ENCODE measurements at regions not wholly inside any gene's neighbourhood (a gene's known extent, or its start where the extent isn't known, plus 50 kb on each side); places are given as distances from the start of the nearest gene placed in this dataset.

- in situ Hi-C loops (cut with HindIII; ENCODE audit: low pct_unique_long_range_greater_than_20kb, low sequenced_read_pairs): no loop called here
- DNase-seq (ENCODE audit: low read depth, low spot score): no peak
Observed at GRCh38 chr4:188270273-188271069, 131.2 kb downstream of the TRIML1 start.

DNA sequence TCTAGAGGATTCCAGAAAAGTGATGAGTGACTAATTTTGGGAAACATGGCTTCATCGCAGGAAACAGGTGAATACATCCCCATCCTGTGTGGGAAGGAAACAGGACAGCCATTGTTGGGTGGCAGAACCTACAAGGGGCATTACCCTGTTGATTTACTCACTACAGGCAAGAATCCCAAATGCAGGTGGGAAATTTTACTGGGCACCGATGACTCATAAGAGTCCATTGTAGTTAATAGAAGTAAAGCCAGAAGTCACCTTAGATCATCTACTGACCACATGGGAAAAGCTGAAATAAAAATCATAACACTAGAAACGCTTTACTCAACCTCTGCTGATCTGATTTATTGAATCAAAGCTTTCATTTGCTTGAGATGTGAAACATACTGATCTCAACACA is 136.4 kb downstream of the TRIML1 start:
- DNase-seq (ENCODE audit: low read depth, low spot score): no peak

DNA sequence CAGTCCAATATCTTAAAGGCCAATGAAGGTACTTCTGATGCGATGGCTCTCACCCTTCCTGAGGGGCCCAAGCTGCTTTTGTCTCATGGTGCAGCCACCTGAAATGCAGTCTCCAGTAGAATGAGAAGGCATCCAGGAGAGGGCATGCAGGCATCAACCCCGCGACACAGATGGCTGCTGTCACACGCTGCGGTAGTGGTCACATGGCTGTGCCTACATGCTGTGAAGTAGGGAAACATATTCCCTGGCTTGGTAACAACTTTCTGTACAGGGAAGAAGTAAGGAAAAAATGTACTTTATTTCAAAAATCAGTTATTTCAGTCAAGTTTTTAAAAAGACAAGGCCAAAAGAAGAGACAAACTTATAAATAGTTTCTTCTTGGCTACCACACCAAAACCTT is 139.9 kb downstream of the TRIML1 start:
- in situ Hi-C loops (cut with HindIII; ENCODE audit: low pct_unique_long_range_greater_than_20kb, low sequenced_read_pairs): no loop called here
- DNase-seq (ENCODE audit: low read depth, low spot score): no peak

More for the DNA sequence above, 136.4 kb downstream of the TRIML1 start:
- in situ Hi-C loops (cut with HindIII; ENCODE audit: low pct_unique_long_range_greater_than_20kb, low sequenced_read_pairs): no loop called here

DNA sequence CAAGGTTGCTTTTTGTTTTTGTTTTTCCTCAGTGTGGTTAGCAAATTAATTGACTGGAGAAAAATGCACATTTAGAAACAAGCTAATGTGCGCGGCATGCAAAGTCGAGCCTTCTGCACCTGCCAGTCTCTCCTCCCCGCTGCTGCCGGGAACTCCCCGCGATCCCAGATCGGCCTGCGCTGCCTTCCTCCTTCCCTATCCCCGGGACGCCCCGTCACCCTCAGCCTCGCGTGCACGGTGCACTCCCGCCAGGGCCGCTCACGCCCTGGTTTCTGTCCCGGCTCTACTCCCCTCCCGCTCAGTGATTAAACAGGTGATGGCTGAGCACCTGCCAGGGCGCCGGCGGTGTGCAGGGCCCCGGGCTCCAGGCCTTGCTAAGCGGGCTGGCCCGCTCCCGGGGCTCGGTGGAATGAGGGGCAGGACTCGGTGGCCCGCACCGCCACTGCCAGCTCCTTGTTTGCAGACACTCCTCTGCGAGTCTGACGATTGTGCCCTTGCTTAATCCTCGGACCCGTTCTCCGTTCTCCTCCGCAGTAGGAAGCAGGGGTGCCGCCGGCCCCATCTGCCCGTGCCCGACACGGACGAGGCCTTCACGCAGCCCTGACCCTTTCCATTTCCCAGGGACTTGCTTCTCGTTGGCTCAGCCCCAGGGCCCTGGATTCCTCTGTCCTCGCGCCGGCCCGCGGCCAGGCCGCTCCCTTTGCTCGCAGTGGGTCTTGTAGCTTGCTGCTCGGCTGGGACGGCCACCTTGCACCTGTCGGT is 143.4 kb downstream of the TRIML1 start:
- no peak for DNase-seq (ENCODE audit: low read depth, low spot score)

GRCh38 chr4:188287169-188287894 is 148.1 kb downstream of the TRIML1 start:
- in situ Hi-C loops (cut with HindIII; ENCODE audit: low pct_unique_long_range_greater_than_20kb, low sequenced_read_pairs): no loop called here
- no peak for DNase-seq (ENCODE audit: low read depth, low spot score)

More for the DNA sequence above, 143.4 kb downstream of the TRIML1 start:
- in situ Hi-C loops (cut with HindIII; ENCODE audit: low pct_unique_long_range_greater_than_20kb, low sequenced_read_pairs): no loop called here

- in situ Hi-C loops (cut with HindIII; ENCODE audit: low pct_unique_long_range_greater_than_20kb, low sequenced_read_pairs): no loop called here
Observed at GRCh38 chr4:188289531-188290125, 150.4 kb downstream of the TRIML1 start.

DNA sequence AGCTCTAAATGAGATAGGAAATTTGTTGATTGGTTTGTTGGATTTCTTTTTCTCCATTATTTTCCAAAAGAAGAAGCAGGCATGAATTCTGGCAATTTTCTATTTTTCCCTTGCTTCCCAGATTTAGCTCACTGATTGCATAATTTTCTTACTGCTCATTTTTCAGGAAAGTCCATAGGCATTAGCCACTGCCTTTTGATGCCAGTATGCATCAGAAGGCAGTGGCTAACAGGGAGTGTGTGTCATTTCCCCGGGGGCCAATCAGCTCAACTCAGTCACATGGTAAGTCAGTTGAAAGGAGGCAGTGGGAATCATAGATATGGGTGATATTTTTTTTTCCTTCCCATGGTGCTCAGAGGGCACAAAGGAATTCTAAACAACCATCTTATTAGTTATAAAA is 156.7 kb downstream of the TRIML1 start:
- in situ Hi-C loops (cut with HindIII; ENCODE audit: low pct_unique_long_range_greater_than_20kb, low sequenced_read_pairs): no loop called here
- peak; percentile 55 for DNase-seq (ENCODE audit: low read depth, low spot score)

More at GRCh38 chr4:188289531-188290125, 150.4 kb downstream of the TRIML1 start:
- DNase-seq (ENCODE audit: low read depth, low spot score): no peak

- DNase-seq (ENCODE audit: low read depth, low spot score): no peak
- in situ Hi-C loops (cut with HindIII; ENCODE audit: low pct_unique_long_range_greater_than_20kb, low sequenced_read_pairs): no loop called here
Observed at GRCh38 chr4:188296331-188296730, 157.1 kb downstream of the TRIML1 start.

DNA sequence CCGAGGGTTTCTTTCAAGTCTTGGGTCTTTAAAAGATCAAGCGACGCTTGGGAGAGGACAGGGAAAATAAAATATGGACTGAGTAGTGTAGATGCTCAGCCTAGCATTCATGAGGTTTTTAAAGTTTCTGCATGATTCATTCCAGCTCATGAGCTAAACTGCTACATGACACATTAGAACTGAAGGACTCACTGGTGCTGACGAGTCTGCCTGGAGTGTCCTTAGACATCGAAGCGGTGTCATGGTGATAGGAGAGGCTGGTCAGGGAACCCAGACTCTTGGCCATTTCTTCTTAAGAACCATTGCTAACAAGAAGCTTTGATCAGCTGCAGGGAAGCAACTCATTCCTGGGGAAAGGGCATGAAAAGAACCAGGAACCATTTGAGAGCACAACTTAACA is 158.6 kb downstream of the TRIML1 start:
- in situ Hi-C loops (cut with HindIII; ENCODE audit: low pct_unique_long_range_greater_than_20kb, low sequenced_read_pairs): no loop called here
- DNase-seq (ENCODE audit: low read depth, low spot score): no peak

GRCh38 chr4:188299161-188299560 is 159.9 kb downstream of the TRIML1 start:
- DNase-seq (ENCODE audit: low read depth, low spot score): no peak
- in situ Hi-C loops (cut with HindIII; ENCODE audit: low pct_unique_long_range_greater_than_20kb, low sequenced_read_pairs): no loop called here

GRCh38 chr4:188300385-188300784 is 161.1 kb downstream of the TRIML1 start:
- DNase-seq (ENCODE audit: low read depth, low spot score): no peak
- in situ Hi-C loops (cut with HindIII; ENCODE audit: low pct_unique_long_range_greater_than_20kb, low sequenced_read_pairs): no loop called here

GRCh38 chr4:188305690-188306089 is 166.4 kb downstream of the TRIML1 start:
- in situ Hi-C loops (cut with HindIII; ENCODE audit: low pct_unique_long_range_greater_than_20kb, low sequenced_read_pairs): no loop called here
- no peak for DNase-seq (ENCODE audit: low read depth, low spot score)

DNA sequence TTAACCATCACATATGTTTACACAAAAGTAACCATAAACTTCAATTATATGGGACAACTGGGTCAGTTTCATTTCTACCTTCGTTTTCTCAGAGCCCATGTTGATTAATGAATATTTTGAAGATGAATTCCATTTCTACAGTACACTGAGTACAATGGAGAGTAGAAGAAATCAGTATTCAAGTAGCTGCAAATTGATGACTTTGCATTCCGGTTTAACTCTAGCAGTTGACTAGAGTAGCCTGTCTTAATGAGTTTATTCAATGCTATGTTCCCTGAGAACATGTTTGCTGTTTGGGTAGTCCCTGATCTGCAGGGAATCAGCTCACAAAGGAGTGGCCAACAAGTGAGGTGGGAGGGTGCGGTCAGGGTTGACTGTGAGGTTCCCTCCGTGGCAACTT is 168.3 kb downstream of the TRIML1 start:
- in situ Hi-C loops (cut with HindIII; ENCODE audit: low pct_unique_long_range_greater_than_20kb, low sequenced_read_pairs): no loop called here

GRCh38 chr4:188308142-188308541 is 168.9 kb downstream of the TRIML1 start:
- DNase-seq (ENCODE audit: low read depth, low spot score): no peak
- in situ Hi-C loops (cut with HindIII; ENCODE audit: low pct_unique_long_range_greater_than_20kb, low sequenced_read_pairs): no loop called here

More for the DNA sequence above, 168.3 kb downstream of the TRIML1 start:
- no peak for DNase-seq (ENCODE audit: low read depth, low spot score)

DNA sequence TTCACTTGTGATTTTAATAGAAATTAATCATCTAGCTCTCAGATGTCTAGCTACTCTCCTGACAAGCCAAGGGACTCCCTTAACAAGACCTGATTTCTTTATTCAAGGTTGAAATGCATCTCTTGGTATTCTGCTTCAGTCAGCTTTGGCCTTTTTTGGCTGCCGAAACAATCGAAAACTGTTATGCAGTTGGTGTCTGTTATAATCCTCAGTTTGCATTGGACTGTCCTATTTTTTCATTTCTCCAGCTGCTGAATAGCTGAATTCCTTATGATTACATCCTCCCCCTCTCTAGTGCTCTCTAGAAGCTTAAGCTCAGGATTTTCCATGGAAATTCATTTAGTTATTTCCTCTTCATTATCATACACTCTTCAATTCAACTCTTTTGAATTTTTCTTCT is 177.2 kb downstream of the TRIML1 start:
- in situ Hi-C loops (cut with HindIII; ENCODE audit: low pct_unique_long_range_greater_than_20kb, low sequenced_read_pairs): no loop called here
- DNase-seq (ENCODE audit: low read depth, low spot score): no peak

DNA sequence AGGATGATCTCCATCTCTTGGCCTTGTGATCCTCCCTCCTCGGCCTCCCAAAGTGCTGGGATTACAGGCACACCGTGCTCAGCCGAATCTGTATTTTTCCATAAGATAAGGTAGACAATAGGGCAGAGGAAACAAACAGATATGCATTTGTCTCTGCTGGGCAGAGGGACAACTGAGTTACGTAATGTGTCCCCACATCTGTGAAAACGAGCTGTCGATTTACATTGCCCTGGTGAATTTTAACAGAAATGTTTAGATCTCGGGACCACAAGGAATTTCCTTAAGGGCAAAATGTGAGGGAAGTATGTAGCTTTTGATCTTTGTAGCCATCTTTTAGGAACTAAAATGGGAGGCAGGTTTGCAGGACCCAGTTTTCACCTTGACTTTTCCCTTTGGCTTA is 189.7 kb downstream of the TRIML1 start:
- in situ Hi-C loops (cut with HindIII; ENCODE audit: low pct_unique_long_range_greater_than_20kb, low sequenced_read_pairs): no loop called here
- DNase-seq (ENCODE audit: low read depth, low spot score): no peak

DNA sequence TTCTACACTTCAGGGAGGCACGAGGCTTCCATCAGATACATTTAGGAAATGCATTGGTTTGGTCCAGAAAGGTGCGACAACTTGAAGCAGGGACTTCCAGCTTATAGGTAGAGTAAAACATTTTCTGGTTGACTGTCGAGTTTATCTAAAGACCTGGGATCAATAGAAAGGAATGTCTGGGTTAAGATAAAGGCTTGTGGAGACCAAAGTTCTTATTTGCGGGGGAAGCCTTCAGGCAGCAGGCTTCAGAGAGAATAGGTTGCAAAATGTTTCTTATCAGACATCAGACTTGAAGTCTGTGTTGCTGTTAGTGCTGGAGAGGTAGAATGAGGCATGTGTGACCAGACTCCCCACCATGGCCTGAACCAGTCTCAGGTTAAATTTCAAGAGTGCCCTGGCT is 190.3 kb downstream of the TRIML1 start:
- in situ Hi-C loops (cut with HindIII; ENCODE audit: low pct_unique_long_range_greater_than_20kb, low sequenced_read_pairs): no loop called here
- no peak for DNase-seq (ENCODE audit: low read depth, low spot score)

GRCh38 chr4:188332265-188332664 is 193.0 kb downstream of the TRIML1 start:
- in situ Hi-C loops (cut with HindIII; ENCODE audit: low pct_unique_long_range_greater_than_20kb, low sequenced_read_pairs): no loop called here
- DNase-seq (ENCODE audit: low read depth, low spot score): no peak
